HepG2 (cell line): ENCODE measurements at regions not wholly inside any gene's neighbourhood (a gene's known extent, or its start where the extent isn't known, plus 50 kb on each side); places are given as distances from the start of the nearest gene placed in this dataset.
A peak's percentile ranks its signal among the peaks of the same experiment; 100 is the strongest.

Experiments used
- EHMT2 ChIP-seq: fragments of 200-600 bp; sonication (generic); IDR thresholded peaks from 2 replicates; pipeline ENCODE4 v1.7.0; 2017; ENCODE audit warnings: antibody characterized with exemption, low read depth, low read length, borderline replicate concordance
- EP300 ChIP-seq, 3 experiments: sonication (generic) in 1 of 3; formaldehyde crosslinking in 1 of 3; IDR thresholded peaks; 2 replicates each; pipeline versions ENCODE4 v1.5.1 to v1.6.1; 2011 to 2020; ENCODE audit warnings: low read depth in 2 of 3, low read length in 2 of 3, borderline replicate concordance in 1 of 3, improper control_type of control experiment in 1 of 3, mild to moderate bottlenecking in 1 of 3, missing genetic modification reagents in 1 of 3, moderate library complexity in 1 of 3
- FLYWCH1 ChIP-seq: sonication (generic); formaldehyde crosslinking; IDR thresholded peaks from 2 replicates; pipeline ENCODE4 v1.8.1; 2023; ENCODE audit warnings: mild to moderate bottlenecking, missing genetic modification reagents
- HNF4A ChIP-seq: sonication (generic); formaldehyde crosslinking; IDR thresholded peaks from 2 replicates; pipeline ENCODE4 v1.4.0; 2020; ENCODE audit warnings: missing genetic modification reagents
- MTA1 ChIP-seq: sonication (generic); formaldehyde crosslinking; IDR thresholded peaks from 2 replicates; pipeline ENCODE4 v1.4.0; 2020; ENCODE audit warnings: missing genetic modification reagents, mild to moderate bottlenecking, borderline replicate concordance
- NFYB ChIP-seq: sonication (generic); formaldehyde crosslinking; IDR thresholded peaks from 2 replicates; pipeline ENCODE4 v1.4.0; 2020; ENCODE audit warnings: missing genetic modification reagents
- PHF5A ChIP-seq: IDR thresholded peaks from one replicate; pipeline ENCODE4 v1.6.1; 2018; ENCODE audit warnings: low read depth, missing genetic modification reagents; ENCODE audit not compliant: unreplicated experiment
- REL ChIP-seq: sonication (generic); formaldehyde crosslinking; conservative IDR thresholded peaks from 2 replicates; pipeline ENCODE4 v1.8.0; 2022; ENCODE audit warnings: mild to moderate bottlenecking, missing genetic modification reagents, moderate library complexity
- RFXAP ChIP-seq: sonication (generic); formaldehyde crosslinking; IDR thresholded peaks from 2 replicates; pipeline ENCODE4 v1.4.0; 2020; ENCODE audit warnings: missing genetic modification reagents, borderline replicate concordance
- SIN3A ChIP-seq: IDR thresholded peaks from 2 replicates; pipeline ENCODE4 v1.6.1; 2011; ENCODE audit warnings: low read depth, mild to moderate bottlenecking, control low read depth, low read length, borderline replicate concordance
- SNAI1 ChIP-seq: sonication (generic); formaldehyde crosslinking; IDR thresholded peaks from 2 replicates; pipeline ENCODE4 v1.5.0; 2020; ENCODE audit warnings: mild to moderate bottlenecking, missing genetic modification reagents, borderline replicate concordance
- SYNCRIP ChIP-seq: fragments of 200-400 bp; formaldehyde crosslinking; IDR thresholded peaks from 2 replicates; pipeline ENCODE4 v1.6.1; 2018; ENCODE audit warnings: mild to moderate bottlenecking, low read depth, low read length; ENCODE audit not compliant: insufficient read depth
- TERF1 ChIP-seq: sonication (generic); formaldehyde crosslinking; IDR thresholded peaks from 2 replicates; pipeline ENCODE4 v1.8.0; 2022; ENCODE audit warnings: mild to moderate bottlenecking, missing genetic modification reagents, moderate library complexity
- ZBTB20 ChIP-seq: sonication (generic); formaldehyde crosslinking; IDR thresholded peaks from 2 replicates; pipeline ENCODE4 v1.8.1; 2023; ENCODE audit warnings: missing genetic modification reagents, low read depth, mild to moderate bottlenecking, borderline replicate concordance
- ZNF20 ChIP-seq: sonication (generic); formaldehyde crosslinking; IDR thresholded peaks from 2 replicates; pipeline ENCODE4 v1.4.0; 2020; ENCODE audit warnings: mild to moderate bottlenecking, moderate library complexity, missing genetic modification reagents
- ZNF335 ChIP-seq: sonication (generic); formaldehyde crosslinking; IDR thresholded peaks from 2 replicates; pipeline ENCODE4 v1.4.0; 2020; ENCODE audit warnings: missing genetic modification reagents
- ZNF775 ChIP-seq: sonication (generic); formaldehyde crosslinking; IDR thresholded peaks from 2 replicates; pipeline ENCODE4 v1.4.0; 2020; ENCODE audit warnings: missing genetic modification reagents, mild to moderate bottlenecking, moderate library complexity, borderline replicate concordance
- TF ChIP-seq, protein P1 (sequence below), 2 experiments: sonication (generic) in 1 of 2; formaldehyde crosslinking in 1 of 2; IDR thresholded peaks; 2 replicates each; pipeline versions ENCODE4 v1.6.1 to v1.9.0; 2014 to 2022; ENCODE audit warnings: antibody characterized with exemption in 1 of 2, borderline replicate concordance in 1 of 2, inconsistent platforms in 1 of 2, low read depth in 1 of 2, missing genetic modification reagents in 1 of 2
- TF ChIP-seq, protein P2 (sequence below): IDR thresholded peaks from 2 replicates; pipeline ENCODE4 v1.6.1; 2018; ENCODE audit warnings: missing genetic modification reagents, mild to moderate bottlenecking, missing compliant biosample characterization

DNA sequence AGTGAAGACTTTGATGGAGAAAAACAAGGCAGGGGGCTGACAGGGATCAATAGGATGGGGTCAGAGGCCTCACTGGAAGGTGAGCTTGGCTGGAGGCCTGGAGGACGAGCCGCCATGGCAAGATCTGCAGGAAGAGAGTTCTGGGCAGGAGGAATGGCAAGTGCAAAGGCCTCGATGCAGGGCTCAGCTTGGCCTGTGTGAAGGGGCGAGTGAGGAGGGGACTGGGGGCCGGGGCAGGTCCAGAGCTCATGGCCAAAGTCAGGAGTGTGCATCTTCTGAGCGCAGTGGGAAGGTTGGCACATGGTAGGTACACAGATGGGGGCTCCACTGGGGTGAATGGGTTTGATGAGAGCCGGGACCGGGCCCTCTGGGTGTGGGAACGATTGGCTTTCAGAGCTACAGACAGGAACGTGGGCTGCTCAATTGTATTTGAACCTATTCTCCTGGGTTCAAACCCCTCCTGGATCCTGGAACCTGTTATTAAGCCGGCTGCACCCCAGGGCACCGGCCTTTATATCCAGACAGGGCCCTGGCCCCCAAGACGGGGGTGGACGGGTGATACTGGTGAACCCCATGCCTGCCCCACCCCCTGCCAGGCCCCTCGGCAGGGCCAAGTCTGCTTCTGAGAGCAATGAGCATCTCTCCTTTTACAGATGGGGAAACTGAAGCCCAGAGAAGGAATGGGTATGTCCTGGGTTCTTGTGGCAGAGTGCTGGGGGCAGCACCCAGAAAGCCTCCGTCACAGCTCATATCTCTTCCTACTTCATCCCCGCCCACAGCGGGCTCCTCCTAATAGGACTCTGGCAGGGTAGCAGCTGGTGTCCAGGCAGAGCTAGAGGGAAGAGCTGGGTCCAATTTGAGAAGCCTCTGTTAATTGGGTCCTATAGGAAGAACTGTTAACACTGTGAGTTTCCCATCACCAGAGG lies 106.1 kb downstream of the CEBPB start (continued):
- no peak for TF ChIP-seq ZNF335 (CRISPR knock-in tag)
- TF ChIP-seq REL = no peak
- TF ChIP-seq, protein P1, sequence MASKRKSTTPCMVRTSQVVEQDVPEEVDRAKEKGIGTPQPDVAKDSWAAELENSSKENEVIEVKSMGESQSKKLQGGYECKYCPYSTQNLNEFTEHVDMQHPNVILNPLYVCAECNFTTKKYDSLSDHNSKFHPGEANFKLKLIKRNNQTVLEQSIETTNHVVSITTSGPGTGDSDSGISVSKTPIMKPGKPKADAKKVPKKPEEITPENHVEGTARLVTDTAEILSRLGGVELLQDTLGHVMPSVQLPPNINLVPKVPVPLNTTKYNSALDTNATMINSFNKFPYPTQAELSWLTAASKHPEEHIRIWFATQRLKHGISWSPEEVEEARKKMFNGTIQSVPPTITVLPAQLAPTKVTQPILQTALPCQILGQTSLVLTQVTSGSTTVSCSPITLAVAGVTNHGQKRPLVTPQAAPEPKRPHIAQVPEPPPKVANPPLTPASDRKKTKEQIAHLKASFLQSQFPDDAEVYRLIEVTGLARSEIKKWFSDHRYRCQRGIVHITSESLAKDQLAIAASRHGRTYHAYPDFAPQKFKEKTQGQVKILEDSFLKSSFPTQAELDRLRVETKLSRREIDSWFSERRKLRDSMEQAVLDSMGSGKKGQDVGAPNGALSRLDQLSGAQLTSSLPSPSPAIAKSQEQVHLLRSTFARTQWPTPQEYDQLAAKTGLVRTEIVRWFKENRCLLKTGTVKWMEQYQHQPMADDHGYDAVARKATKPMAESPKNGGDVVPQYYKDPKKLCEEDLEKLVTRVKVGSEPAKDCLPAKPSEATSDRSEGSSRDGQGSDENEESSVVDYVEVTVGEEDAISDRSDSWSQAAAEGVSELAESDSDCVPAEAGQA (IDR thresholded peaks at IDR 0.05; ENCODE audit: low read depth) = no peak
- TF ChIP-seq, protein P1 (CRISPR knock-in tag; IDR thresholded peaks at IDR 0.05; ENCODE audit: borderline replicate concordance) = no peak
- TF ChIP-seq HNF4A (CRISPR knock-in tag) = peak; percentile 76; the same call in 1 of the 2 replicates
- TF ChIP-seq SNAI1 (CRISPR knock-in tag) = no peak
- TF ChIP-seq PHF5A (CRISPR knock-in tag) = no peak
- TF ChIP-seq MTA1 (CRISPR knock-in tag) = peak; percentile 48; the same call in 1 of the 2 replicates
- TF ChIP-seq SYNCRIP = no peak
- TF ChIP-seq SIN3A = no peak
- no peak for TF ChIP-seq RFXAP
- TF ChIP-seq NFYB (CRISPR knock-in tag) = no peak
- TF ChIP-seq, protein P2, sequence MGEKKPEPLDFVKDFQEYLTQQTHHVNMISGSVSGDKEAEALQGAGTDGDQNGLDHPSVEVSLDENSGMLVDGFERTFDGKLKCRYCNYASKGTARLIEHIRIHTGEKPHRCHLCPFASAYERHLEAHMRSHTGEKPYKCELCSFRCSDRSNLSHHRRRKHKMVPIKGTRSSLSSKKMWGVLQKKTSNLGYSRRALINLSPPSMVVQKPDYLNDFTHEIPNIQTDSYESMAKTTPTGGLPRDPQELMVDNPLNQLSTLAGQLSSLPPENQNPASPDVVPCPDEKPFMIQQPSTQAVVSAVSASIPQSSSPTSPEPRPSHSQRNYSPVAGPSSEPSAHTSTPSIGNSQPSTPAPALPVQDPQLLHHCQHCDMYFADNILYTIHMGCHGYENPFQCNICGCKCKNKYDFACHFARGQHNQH (CRISPR knock-in tag) = no peak; the same call in 1 of the 2 replicates
- no peak for TF ChIP-seq EHMT2
- no peak for TF ChIP-seq ZNF20 (CRISPR knock-in tag)
- no peak for TF ChIP-seq FLYWCH1 (CRISPR knock-in tag)
- TF ChIP-seq ZBTB20 (CRISPR knock-in tag) = no peak
- no peak for TF ChIP-seq TERF1 (CRISPR knock-in tag)
- TF ChIP-seq EP300 (IDR thresholded peaks at IDR 0.05; ENCODE audit: low read depth in 2 of 2, low read length in 2 of 2) = peak in 1 of 2 experiments; percentile 58; a peak in 1 of 4 replicates
- no peak for TF ChIP-seq EP300 (CRISPR knock-in tag; IDR thresholded peaks at IDR 0.05; ENCODE audit: borderline replicate concordance)
- TF ChIP-seq ZNF775 (CRISPR knock-in tag) = no peak
